ENCODE measurements at regions not wholly inside any gene's neighbourhood (a gene's known extent, or its start where the extent isn't known, plus 50 kb on each side); places are given as distances from the start of the nearest gene placed in this dataset.

DNA sequence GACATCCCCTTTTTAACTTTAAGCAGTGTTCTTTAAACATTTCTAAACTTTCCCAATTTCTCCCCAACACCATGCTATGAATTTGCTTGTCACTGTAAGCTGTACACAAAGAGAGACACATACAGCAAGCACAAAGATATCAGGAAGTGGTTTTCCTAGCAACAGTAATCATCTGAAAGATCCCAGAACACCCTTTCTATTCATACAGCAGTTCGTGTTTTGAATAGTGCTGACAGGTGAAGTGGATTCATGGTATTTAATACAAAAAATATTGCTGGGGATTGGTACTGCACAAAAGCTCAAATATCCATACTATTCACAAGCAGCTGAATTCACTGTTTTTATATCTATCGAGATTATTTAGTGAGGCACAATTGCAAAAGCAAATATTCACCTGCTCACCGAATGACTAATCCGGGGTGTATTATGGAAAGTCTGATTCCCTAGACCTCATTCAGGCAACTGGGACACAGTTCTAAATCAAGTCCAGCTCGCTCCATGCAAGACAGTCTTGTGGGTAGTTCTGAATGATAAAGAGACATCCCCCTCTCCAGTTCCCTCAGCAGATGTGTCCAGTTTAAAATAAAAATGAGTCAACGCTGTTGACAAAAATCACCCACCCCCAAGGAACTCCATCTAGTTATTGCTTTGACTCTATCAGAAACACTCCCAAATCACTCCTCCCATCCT lies 107.1 kb upstream of the TSHZ2 start:
- TF ChIP-seq CTCF (IDR thresholded peaks at IDR 0.05; ENCODE audit: low read depth, low read length) (no peak), EZH2phosphoT487 (IDR thresholded peaks at IDR 0.05; ENCODE audit: low read depth) (no peak)
